Tongue (tissue), 1 donor: ENCODE measurements at regions not wholly inside any gene's neighbourhood (a gene's known extent, or its start where the extent isn't known, plus 50 kb on each side); places are given as distances from the start of the nearest gene placed in this dataset.
"Not testable (repeated sequence)": the region's sequence is repeated elsewhere in the genome, so short reads cannot be mapped to it uniquely, and the experiment has no call there.

Experiments
- DNase-seq: peaks from one replicate; pipeline ENCODE4 v3.0.0-alpha.2; 2015

DNA sequence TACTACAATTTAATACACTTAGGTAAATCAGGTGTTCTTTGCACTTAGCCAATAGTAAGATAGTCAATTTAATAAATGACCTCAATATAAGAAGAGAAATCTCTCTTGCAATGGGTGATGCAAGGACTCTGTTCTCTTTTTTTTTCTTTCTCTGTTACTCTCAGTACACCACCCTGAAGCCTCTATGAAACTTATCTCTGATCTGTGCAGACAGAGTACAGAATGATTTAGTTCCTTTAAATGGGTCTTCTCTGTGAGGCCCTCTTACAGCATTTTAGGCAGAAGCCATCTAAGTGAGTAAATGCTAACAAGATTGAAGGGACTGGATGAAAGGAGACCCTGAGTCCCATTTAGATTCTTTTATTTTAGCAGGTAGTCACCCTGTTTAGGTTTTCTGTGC, 312.8 kb downstream of the RFPL4B start:
- DNase-seq = no peak

DNA sequence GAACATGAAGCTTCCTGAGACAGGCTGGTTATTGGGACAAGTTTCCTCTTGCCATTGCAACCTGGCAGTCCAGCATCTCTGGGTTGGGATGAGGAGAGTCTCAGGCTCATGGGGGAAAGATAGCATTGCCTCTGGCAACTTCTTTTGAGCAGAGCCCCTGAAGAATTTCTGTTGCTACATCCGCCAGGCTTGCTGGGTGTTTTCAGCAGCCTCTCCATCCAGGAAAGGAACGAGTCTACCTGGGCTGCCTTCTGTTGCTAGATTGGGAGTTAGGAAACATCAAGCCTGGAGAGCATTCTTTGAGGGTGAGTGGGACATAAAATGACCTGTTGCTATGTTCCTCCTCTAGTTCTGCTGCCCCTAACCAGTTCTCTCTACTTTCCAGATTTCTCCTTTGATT, 313.5 kb downstream of the RFPL4B start:
- no peak for DNase-seq

DNA sequence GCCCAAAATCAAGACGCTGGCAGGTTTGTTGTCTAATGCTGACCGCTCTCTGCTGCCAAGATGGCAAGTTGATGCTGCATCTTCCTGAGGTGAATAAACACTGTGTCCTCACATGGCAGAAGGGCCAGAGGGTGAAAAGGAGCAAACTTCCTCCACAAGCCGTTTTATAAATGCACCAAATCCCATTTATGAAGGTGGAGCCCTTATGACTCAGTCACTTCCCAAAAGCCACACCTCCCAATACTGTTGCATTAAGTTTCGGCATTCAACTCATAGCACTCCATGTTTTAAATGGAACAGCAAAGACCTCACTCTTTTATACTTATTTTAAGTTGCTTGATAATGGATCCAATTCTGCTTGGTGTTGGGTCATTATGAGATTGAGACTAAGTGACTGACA, 316.6 kb downstream of the RFPL4B start:
- DNase-seq = no peak

DNA sequence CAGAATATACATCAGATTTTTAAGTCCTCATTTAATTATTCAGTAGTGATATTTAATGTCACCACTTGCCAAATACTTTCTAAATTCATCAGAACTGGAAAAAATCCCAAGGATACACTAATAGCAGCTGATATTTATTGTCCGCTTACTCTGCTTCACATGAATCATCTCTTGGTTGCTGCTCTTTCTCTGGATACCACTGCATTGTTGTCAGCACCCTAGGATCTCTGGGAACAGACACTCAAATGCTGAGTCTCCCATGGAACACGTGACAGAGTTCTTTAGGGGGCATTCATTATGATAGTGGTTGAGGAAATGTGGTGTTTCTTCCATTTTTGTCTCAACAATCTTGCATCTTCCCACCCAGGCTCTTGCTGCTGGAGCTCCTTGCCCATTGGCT, 318.0 kb downstream of the RFPL4B start:
- DNase-seq = no peak

DNA sequence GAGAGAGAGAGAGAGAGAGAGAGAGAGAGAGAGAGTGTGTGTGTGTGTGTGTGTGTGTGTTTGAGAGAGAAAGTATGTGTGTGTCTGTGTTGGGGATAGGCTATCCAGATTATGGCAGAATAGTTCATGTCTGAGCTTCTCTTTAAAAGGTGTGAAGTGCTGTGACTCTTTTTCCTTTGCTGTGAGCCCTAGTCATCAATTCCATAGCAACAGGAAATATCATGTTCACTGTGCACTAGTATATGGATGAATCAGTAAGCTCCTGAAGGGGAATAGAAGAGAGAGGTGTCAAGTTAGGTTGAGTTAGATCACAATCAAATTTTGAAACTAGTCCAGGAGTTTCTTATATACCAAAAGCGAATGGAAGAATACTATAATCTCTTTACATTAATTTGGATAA, 318.7 kb downstream of the RFPL4B start:
- peak; percentile 5 for DNase-seq

DNA sequence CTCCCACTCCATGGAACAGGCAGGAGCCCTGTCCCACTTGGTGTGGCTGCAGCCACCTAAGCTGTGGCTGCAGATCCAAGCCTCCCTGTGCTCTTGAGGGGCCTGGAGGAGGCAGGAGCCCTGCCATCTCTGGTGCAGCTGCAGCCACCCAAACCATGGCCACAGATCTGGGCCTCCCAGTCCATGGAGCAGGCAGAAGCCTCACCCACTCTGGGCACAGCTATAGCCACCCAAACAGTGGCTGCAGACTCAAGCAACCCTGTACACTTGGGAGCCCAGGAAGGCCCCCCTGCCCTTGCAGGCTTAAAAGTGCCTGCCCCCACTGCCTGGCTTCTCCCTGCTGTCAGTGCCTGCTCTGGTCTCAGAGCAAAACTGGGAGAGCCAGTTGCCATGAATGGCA, 320.3 kb downstream of the RFPL4B start:
- no peak for DNase-seq

DNA sequence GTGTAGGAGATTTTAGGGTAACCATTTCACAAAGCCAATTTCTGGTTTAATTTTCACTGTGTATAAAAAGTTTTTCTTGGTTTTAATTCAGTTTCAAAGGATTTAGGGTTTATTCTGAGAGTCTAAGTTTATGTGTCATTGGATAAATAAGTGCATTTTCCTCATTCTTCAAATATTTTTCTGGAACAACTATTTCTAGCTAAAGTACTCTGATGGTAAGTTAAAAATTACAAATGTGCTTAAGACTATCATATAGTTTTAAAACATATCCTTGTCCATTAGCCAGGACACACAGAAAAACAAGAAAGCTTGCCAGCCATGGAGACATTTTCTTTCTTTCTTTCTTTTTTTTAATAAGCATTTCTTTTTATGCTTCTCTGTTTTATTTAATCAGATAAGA, 333.0 kb downstream of the RFPL4B start:
- no peak for DNase-seq

DNA sequence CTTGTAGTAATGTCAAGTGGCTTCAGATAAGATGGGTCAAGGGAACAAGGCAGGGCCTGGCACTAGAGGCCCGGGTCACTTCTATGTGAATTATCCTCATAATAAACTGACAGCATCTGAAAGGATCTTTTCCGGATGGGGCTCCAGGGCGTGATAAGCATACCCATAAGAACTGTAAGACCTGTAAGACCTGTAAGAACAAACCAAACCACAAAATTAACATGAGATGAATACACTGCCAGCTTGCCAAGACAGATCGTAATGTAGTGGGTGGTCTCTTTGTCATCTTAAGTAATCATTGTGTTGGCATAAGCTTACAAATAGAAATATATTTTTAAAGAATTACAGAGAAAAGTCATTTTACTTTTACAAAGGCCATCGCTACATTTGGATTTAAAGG, 334.9 kb downstream of the RFPL4B start:
- DNase-seq = no peak

DNA sequence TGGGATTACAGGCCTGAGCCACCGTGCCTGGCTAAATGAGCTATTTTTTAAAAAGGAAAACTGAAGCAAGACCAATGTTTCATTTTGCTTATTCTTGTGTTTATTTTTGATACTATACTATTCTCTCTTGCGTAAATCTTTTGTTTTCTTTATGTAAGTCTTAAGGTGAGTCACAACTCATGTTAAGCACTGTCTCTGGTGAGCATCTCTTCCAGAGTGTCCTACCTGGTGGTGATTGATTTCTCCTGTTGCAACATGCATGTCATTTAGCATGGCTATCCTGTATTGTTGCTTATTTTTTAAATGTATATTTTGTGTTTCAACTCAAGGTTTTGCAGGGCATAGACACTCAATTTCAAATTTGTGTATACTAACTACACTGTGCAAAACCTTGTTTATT, 336.0 kb downstream of the RFPL4B start:
- no peak for DNase-seq

DNA sequence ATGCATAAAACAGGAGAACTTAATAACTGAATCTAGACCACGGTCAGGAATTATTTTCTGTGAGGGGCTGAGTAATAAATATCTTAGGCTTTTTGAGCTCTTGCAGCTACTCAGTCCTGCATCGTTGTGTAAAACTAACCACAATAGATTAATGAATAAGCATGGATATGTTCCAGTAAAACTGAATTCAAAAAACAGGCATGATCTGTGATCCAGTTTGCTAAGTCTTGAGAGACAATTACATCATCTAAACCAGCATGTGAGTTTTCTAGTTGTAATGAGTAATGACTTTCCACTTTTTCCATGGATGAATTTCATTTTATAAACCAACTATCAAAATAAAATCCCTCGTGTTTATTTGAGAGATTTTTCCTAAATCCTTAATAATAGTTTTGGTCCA, 336.8 kb downstream of the RFPL4B start:
- peak; percentile 76 for DNase-seq

DNA sequence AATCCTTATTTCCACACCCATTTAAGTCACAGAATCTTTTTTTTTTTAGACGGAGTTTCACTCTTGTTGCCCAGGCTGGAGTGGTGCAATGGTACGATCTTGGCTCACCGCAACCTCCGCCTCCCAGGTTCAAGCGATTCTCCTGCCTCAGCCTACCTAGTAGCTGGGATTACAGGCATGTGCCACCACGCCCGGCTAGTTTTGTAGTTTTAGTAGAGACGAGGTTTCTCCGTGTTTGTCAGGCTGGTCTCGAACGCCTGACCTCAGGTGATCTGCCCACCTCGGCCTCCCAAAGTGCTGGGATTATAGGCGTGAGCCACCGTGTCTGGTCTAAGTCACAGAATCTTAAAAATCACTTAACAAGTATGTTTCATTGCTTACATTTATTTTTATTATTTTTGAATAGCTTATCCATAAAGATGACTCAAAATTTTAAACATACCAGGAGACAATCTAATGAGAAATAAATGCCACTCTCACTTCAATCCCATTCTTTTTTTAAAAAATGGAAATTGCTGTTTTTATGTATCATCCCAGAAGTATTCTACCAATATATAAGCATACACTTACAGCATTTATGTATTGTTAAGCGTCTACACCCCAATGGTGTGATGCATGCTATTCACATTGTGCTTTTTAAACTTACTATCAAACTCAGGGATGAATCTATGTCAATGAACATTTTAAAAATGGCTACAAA, 338.5 kb downstream of the RFPL4B start:
- DNase-seq = not testable (repeated sequence)

DNA sequence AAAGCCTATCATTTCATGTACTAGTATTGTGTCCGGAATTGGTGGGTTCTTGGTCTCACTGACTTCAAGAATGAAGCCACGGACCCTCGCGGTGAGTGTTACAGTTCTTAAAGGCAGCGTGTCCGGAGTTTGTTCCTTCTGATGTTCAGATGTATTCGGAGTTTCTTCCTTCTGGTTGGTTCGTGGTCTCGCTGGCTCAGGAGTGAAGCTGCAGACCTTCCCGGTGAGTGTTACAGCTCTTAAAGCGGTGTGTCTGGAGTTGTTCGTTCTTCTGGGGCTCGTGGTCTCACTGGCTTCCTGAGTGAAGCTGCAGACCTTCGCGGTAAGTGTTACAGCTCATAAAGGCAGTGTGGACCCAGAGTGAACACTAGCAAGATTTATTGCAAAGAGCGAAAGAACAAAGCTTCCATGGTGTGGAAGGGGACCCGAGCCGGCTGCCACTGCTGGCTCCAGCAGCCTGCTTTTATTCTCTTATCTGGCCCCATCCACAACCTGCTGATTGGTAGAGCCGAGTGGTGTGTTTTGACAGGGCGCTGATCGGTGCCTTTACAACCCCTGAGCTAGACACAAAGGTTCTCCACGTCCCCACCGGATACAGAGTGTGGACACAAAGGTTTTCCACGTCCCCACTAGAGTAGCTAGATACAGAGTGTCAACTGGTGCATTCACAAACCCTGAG, 341.5 kb downstream of the RFPL4B start:
- not testable (repeated sequence) for DNase-seq

DNA sequence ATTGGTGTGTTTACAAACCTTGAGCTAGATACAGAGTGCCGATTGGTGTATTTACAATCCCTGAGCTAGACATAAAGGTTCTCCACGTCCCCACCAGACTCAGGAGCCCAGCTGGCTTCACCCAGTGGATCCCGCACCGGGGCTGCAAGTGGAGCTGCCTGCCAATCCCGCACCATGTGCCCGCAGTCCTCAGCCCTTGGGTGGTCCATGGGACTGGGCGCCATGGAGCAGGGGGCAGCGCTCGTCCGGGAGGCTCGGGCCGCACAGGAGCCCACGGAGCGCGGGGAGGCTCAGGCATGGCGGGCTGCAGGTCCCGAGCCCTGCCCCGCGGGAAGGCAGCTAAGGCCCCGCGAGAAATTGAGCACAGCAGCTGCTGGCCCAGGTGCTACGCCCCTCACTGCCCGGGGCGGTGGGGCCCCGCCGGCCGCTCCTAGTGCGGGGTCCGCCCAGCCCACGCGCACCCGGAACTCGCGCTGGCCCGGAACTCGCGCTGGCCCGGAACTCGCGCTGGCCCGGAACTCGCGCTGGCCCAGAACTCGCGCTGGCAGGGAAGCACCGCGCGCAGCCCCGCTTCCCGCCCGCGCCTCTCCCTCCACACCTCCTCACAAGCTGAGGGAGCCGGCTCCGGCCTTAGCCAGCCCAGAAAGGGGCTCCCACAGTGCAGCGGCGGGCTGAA, 342.2 kb downstream of the RFPL4B start:
- DNase-seq = not testable (repeated sequence)

DNA sequence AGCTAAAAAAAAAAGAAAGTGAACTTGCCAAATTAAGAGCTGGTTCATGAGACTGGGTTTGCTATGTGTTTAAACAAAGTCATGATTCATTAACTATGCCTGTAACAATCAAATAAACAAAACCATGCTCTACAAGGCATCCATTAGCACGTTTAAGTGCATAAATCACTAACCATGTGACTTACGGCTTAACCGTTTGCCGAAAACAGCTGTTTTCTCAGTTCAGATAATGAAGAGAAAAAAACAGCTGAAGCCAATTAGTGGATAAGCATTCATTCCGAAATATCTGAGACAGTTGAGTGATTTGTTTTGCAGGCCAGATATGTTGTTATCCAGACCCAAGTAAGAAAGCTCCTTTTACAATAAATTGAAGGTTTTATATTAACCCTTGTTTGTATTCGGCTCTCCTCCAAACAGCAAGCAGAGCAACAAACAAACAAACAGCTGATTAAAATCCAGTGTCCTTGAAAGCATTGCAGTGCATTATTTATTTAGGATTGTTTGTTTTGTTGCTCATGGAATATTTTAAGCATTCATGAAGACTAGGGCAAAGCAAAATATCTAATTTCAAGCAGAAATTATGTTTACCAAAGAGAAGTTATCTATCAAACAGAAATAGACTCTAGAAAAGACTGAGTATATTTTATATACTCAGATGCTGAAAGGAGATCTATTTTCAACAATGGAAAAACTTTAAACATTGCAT, 343.5 kb downstream of the RFPL4B start:
- DNase-seq = peak; percentile 87

DNA sequence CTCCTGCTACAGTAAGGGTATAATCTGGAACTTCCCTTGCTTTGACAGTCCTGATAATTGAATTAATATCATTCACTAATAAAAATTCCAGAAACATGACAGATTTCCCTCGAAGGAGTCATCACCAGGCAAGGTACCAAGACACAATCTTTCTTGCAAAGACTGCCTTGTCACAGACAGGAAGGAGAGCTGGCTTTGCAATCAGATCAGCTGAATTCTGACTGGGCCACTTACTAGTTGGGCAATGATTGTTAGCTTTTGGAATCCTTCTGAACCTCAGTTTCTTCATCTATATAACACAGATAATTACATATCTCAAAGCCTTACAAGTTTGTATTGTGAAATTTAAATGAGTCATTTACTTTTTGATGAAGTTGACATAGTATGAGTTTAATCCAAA, 344.2 kb downstream of the RFPL4B start:
- peak; percentile 47 for DNase-seq

DNA sequence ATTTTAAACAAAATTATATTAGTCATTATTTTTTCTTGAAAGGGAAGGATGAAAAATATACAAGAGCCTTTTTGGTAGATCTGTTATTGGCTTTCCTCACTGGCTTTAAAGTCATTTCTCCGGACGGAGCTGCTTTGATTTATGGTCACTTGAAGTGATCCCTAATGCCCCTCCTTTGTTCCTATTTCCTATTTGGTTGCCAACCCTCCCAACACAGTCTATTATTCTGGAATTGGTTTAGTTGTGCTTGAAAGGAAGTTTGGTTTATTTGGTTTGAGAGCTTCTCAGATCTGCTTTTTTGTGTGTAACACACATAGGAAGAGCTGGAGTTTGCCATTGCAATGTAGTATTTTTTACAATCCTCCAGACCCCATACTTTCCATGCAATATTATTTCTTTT, 347.9 kb downstream of the RFPL4B start:
- no peak for DNase-seq

DNA sequence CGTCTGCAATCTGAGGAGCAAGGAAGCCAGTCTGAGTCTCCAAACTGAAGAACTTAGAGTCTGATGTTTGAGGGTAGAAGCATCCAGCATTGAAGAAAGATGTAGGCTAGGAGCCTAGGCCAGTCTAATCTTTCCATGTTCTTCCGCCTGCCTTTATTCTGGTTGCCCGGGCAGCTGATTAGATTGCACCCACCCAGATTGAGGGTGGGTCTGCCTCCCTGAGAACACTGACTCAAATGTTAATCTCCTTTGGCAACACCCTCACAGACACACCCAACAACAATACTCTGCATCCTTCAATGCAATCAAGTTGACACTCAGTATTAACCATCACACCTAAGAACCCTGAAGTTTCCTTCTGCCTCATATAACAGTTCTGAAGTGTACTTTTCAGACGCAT, 350.1 kb downstream of the RFPL4B start:
- no peak for DNase-seq

DNA sequence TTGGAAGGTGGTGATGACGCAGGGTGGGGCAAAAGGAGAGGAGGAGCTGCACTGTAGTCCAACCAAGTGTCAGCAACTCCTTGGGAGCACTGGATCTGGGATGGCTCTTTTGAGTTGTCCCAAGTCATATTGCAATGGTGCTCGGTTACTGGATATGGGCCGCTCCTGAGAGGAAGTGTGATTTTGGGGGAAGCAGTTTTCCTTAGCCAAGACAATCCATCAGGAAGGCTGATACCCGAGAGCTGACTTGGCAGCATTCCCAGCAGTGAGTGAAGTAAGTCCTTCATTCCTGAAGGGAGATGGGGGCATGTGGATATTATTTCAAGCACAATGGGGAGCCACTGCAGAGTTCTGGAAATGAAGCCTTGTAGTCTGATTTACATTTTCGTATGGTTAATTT, 354.1 kb downstream of the RFPL4B start:
- peak; percentile 81 for DNase-seq

DNA sequence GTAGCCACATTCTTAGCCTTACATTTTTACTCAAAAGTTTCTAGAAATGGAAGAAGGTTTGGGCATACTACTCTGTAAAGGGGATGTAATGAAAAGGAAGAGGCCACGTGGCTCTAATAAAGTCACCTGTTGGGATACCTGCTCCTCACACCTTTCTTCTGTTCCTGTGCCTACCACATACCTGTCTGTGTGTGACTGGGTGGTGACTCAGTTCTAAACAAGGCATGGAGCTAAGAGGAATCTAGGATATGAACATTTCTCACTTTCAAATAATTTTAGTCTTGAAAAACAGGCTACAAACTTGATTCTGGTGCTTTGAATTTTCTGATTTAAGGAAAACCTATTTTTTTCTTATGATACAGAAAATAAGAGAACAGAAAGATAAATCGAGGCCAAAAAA, 363.6 kb downstream of the RFPL4B start:
- DNase-seq = no peak

DNA sequence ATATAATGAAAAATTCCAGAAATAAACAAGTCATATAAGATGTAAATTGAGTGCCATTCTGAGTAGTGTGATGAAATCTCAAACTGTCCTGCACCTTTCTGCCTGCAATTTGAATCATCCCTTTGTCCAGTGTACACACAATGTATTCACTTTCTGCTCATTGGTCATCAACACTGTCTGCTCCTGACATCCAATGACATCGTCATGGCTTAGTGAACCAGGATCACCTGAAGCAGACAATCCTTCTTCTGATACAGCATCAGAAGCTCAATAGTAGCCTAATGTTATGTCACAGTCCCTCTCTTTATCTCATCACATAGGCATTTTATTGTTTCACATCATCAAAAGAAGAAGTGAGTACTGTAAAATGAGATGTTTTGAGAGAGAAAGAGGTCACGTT, 366.3 kb downstream of the RFPL4B start:
- no peak for DNase-seq

DNA sequence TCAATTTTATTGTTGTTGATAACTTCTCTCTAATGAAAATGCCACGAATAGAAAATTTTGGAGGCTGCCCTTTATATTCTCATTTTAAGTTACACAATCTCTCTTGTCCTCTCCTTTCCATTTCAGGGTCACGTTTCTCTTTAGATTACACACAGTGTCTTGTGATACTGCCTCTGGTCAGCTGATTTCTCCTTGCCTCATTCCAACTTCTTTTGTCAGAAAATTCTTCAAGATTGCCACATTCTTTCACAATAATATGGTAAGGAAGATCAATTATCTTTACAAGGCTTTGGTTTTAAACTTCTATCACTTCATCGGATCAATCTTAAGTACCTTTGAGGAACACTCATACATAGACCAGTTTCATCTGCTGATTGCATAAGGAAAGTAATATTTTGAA, 370.3 kb downstream of the RFPL4B start:
- no peak for DNase-seq

DNA sequence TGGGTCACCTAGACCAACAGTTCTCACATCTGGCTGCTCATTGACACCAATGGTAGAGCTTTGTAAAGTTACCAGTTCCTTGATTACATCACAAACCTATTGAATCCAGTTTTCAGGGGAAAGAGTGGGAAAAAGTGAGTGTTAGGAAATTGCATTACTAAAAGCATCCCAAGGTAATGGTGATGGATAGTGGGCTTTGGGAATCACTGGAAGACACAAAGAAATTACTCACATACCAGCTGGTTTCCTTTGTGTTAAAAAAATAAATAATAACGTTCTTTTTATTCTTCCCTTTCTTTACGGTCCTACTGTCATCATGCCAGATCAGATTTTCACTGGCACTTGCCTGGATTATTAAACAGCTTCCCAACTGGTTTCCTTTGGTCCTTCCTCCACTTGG, 370.7 kb downstream of the RFPL4B start:
- no peak for DNase-seq

DNA sequence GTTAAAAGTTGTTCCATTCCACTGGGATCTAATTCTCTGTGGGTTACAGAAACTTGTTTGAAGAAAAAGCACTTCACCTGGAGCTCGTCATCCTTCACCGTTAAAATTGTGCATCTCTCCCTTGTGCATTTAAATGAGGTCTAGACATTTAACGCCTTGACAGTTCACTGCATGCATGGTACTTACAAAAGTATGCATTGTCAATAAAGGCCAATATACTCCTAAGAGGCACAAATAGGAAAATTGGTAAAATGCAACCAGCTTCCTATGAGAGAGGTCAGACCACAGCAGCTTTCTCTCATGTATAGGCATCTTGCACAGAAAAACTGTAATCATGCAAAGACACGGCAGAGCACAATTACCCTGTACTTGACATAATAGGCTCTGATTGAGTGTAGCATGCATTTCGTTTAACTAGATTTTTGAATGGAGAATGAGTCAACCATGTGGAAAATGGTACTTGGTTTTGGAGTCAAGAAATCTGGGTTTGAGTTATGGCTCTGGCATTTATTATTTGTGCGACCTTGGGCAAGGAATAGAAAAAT, 378.5 kb downstream of the RFPL4B start:
- DNase-seq = no peak
